ENCODE measurements at regions not wholly inside any gene's neighbourhood (a gene's known extent, or its start where the extent isn't known, plus 50 kb on each side); places are given as distances from the start of the nearest gene placed in this dataset.

DNA sequence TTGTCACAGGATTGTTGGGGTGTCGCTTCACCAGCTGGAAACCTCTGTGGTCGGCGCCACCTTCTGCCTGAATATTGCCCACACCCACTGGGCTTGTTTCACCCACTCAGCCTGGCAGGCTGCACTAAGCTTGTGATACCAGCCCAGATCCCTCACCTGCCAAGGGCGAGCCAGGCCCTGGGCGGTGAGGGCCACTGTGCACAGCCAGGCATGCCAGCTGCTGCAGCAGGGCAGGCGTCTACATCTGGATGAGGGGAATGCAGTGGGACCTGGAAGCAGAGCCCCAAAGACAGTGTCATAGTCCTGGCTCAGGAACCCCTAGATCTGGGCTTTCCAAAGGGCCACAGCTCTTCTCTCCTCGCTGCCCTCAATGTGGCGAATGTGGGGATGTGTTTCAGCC lies 1307.5 kb downstream of the GRIK2 start:
- DNase-seq, result no peak

DNA sequence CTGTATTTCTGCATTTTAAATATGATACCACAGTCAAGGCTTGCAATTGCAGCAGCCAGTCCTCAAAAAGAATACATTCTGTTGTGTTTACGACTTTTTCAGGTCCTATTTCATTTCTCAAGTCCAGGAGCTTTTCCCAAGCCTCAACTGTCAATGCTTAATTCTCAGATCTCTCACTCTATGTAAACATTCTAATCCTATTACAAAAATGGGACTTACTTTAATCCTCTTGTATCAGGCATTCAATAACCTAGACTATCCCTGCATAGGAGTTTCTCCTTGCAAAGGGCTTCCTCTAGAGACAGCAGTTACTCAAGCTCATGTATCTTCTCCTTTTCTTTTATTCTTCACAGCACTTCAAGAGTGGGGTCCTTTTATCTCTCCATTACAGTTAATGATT lies 1293.0 kb downstream of the GRIK2 start:
- DNase-seq, result peak; percentile 55 to 89

DNA sequence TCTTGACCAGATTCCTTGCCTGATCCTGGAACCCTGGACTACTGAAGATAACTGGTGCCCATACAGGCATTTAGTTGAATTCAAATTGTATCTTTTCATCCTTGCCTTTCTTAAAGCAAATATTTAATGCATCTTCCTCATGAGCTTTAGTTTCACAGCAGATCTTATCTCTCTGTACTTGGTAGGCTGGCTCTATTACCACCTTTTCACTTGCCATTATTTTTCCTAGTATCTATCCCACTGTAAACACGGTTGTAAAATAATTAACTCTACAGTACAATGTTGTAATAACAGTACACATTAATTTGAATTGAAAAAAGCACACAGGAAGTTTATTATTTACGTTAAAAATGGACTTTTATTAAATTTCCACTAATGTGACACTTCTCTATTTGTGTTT lies 1286.9 kb downstream of the GRIK2 start:
- no peak for DNase-seq

DNA sequence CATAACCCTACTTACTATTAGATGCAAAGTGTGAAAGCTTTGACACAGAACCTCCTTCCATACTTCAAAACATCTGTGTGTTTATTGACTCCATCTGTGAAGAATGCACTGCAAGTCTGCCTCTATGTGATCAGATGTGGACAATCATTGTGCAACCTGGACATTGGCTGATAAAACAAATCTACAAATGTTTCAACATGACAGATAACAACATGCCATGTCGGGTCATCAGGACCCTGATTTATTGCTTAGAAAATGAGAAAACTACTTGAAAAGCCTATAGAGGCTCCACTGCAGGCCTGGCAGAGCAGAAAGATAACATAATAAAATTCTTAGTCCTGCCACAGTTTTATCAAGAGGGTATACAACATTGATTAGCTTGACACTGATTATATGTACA lies 1286.4 kb downstream of the GRIK2 start:
- DNase-seq, result no peak

DNA sequence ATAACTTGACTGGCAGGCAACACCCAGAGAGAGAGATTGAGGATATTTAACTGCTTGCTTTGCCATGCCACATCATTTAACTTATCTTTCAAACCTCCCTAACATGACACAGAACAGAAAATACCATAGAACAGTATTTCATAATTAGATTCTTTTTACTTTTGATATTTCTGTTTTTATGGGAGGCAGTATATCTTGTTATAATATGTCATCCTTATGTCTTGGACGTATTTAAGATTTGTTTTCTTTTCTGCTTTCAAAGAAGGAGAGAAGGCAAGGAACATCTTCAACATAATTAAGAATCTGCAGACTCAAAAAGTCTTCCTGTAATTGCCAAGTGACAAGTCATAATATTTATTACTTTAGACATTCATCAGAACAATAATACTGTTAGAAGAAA lies 1283.7 kb downstream of the GRIK2 start:
- no peak for DNase-seq

DNA sequence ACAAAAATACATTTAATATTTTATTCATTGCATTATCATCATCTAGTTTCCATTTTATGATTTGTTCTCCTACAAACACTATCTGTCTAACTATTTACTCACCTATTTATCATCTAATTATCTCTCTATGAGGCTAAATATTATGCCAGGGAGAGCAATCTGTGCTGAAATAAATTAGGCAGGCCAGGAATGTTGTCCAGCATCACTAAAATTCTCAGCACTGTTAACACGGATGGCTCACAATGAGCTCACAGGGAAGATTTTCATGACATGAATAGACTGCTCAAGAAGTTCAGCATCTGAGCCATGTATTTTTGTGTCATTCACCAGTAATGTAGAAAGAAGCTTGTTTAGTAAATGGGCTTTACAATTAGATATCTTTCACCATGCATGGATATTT lies 1277.2 kb downstream of the GRIK2 start:
- no peak for DNase-seq

DNA sequence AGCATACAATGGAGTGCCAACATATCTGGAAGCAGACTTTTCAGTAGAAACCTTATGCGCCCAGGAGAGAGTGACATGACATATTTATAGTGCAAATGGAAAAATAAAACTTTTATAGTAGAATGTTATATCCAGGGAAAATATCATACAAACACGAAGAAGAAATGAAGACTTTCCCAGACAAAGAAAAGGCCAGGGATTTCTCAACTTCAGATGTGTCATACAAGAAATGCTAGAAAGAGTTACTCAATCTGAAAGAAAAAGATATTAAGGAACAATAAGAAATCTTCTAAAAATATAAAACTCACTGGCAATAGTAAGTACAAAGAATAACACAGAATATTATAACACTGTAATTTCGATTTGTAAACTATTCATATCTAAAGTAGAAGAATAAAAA lies 1269.3 kb downstream of the GRIK2 start:
- no peak for DNase-seq

DNA sequence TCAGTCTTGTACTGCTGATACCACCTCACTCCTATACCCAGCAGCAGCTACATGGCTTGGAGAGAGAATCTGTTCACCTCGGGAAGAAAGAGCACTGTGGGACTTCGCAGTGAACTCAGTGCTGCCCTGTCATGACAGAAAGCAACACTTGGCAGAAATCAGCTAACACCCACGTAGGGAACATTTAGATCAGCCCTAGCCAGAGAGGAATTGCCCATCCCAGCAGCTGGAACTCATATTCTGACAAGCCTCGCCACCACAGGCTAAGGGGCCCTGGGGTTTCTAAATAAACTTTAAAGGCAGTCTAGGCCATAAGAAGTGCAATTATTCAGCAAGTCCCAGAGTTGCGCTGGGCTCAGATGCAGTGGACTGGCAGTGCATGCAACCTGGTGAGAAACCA lies 1266.8 kb downstream of the GRIK2 start:
- DNase-seq, result no peak

DNA sequence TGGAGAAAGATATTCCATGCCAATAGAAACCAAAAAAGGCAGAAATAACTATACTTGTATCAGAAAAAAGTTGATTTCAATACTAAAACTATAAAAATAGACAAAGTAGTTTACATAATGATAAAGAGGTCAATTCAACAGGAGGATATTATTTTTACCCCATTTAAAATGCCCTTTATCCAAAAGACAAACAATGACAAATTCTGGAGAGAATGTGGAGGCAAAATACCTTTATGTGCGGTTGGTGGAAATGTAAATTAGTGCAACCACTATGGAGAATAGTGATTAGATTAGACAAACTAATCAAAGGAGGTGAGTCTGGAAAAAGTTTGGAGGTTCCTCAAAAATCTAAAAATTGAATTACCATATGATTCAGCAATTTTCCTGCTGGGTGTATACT lies 1262.3 kb downstream of the GRIK2 start:
- no peak for DNase-seq

DNA sequence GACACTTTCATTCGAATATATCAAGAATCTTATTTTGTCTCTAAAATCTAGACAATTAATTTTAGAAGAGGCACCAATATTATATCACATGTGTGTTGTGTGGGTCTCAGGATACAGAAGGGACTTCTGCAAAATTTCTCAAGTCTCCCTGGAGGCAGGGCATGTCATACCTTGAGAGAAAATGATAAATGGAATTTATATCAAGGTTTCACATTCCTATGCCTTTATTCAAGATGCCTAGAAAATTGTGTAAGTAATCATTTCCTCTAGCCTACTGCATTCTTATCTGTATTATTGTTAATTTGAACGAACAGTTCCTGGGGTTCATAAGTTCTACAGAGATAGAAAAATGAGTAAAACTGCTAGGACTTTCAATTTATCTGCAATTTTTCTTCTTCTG lies 1247.9 kb downstream of the GRIK2 start:
- DNase-seq, result no peak

DNA sequence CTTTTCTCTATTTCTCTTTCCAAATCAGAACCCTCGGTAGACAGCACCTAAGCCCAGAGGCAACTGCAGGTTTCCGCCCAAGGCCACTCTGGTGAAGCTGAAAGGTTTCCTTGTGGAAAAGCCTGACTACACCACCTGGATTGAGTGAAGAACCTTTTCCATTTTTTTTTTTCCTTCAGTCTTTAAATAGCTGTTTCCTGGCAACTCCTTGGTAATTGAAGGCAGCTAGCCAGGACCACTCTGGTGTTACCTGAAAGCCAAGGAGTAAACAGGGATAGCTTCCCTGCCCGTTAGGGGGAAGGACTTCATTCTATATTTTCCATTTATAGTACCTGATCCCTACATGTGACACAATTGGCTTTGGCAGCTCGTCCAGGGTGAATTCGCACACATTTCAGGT lies 1238.4 kb downstream of the GRIK2 start:
- no peak for DNase-seq

DNA sequence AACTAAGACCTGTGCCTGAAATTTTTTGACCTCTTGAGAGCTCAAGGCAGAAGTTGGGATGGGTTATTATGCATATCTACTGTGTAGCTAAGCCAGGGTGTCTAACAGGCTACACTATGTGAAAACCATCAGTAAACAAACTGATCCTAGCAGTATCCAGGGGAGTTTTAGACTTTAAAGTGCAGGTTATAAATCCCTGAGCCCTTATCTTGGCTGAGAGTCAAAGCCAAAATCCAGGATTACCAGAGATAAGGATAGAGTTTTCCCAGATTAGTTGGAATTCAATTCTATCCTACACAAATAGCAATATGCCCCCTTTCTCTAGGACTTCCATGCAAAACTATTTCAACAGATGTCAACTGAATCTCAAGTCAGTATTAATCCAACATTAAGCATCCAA lies 1229.7 kb downstream of the GRIK2 start:
- DNase-seq, result peak; percentile 89 to 95

DNA sequence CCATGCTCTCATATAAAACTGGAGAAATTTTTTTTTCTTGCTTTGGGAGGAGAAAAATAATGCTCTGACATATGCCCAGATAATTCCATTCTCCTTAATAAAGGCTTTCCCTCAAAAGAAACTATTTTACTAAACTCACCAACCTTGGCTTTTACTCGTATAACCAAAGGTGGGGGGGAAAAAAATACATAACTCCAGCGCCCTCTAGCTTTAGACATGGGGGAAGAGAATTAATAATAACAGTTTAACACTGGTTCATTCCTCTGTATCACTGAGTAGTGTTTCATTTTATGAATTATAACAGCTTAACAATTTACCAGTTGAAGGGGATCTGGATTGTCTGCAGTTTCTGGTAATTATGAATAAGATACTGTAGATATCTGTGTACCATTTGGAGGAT lies 1226.1 kb downstream of the GRIK2 start:
- DNase-seq, result peak; percentile 1 to 42

DNA sequence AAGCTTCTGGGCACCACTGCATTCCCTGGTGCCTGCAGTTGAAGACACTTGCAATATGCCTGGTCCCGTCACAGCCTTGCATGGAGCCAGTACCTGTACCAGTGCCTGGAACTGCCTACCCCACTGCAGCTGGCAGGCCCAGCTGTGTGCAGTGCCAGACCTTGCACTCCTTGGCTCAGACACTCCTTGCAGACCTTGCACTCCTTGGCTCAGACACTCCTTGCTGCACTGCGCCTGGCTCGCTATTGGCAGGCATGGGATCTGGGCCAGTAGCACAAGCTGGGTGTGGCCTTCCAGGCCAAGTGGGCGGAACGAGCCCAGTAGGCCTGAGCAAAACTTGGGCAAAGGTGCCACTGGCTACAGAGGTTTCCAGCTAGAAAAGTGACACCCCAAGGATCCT lies 1189.1 kb downstream of the GRIK2 start:
- DNase-seq, result no peak

DNA sequence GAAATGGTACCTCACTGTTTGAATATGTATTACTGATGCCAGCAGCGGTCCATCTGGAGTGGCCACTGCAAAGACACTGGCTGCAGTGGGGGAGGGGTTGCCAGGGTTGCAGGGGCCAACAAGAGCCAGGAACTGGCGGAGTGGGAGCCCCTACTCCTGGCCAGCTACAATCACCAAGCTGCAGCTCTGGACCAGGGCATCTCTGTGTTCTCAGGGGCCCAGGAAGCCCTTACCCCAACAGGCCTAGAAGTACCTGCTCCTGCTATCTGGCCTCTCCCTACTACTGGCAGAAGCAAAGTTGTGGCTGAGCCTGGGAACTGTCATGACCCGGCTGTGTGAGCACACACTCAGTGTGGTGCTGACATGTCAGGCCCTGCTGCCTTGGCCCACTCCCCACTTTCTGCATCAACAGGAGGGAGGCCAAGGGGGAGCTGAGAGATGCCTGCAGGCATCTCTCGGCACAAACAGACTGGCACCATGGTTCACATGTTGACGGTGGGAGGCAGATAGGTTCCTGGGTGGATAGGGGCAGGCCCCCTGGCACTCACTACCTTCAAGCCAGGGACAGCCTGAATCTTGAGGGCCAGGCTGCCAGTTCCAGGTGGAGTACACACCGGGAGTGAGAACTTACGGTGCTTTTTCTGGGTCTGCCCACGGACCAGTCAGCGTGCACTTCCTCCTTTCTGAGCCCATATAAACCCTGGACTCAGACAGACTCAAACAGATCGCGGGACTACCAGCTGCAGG lies 1188.0 kb downstream of the GRIK2 start:
- DNase-seq, result no peak

DNA sequence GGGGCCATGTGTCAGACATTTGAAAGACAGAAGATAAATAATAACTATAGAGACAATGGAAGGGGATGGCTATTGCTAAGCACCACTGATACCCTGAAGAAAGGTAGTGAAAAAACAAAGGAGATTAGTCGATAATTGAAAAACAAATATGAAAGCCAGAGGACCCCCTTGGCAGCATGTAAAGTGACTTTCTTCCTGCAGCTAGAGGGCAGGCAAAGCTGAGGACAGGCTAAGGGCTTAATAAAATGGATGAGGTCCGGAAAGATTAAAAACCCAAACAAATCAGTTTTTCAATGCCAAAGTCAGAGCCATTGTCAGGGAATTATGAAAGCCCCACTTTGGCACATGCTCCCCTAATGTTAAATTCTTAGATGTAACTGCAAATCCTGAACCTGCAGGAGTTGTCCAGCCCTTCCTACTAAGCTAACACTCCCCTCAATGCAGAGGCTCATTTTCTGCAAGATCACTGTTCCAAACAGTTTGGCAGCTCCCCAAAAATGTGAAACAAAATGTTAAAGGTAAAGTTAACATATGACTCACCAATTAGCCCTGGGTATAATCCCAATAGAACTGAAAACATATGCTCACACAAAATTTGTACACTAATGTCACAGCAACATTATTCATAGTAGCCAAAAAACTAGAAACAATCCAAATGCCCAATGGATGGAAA lies 1177.9 kb downstream of the GRIK2 start:
- DNase-seq, result peak in 1 of 2 experiments; percentile 24

DNA sequence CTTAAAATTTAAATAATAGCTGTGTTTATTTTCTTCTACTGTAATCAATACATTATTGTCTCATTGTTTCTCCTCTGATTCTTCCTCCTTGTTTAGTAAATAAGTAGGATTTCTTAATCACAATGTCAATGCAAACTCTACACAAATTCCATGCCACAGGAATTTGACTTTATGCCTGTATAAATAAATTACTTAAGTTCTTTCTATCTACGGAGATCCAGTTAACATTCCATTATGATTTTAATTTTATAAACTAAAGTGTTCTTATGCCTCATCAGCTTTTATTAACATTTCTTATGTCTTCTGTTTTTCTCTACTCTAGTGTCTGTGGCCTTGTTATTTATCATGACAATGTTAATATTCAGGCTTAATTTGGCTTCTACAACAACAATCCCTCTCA lies 1169.2 kb downstream of the GRIK2 start:
- no peak for DNase-seq

DNA sequence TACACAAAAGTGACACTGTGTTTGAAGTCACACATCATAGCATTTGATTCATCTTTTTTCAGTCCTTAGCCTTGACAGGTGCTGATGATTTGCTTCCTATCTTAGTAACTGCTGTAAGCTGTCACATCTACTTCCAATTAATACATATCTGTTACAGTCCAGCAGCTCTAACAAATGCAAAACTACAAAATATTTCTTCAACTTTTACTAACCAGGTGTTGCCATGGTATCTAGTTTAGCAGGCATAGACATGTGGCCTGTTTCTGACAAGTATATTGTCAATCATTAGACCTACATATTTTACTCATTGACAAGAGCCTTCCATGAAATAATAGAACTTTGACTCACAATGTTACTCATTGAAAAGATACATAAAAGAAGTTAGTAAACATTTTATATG lies 1159.7 kb downstream of the GRIK2 start:
- DNase-seq, result no peak

DNA sequence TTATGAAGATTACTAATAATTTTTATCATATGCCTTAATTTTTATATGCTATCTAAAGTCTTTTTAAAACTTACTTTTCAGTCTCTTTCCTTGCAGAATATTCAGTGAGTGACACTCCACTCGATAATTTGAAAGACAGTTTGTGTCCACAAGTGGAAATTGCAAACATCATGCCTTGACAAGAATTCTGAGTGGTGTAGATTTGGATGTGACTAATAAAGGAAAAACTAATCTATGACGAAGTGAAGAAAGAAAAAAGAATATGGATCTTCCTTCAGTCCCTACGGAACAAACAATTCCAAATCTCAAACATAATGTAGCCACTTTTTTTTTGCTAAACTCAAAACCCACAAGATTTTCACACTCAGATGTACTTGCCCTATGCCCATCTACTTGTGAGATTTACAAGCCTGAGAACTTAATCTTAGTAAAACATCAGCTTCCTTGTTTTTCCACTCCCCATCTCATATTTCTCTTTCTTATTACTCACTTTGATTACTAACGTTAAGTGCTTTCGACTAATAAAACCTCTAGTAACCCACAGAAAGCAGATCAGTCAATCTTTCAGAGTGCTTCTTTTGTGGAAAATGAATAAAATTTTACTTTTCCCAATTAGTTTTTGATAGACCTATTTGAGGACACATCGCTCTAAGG lies 1155.8 kb downstream of the GRIK2 start:
- DNase-seq, result no peak

DNA sequence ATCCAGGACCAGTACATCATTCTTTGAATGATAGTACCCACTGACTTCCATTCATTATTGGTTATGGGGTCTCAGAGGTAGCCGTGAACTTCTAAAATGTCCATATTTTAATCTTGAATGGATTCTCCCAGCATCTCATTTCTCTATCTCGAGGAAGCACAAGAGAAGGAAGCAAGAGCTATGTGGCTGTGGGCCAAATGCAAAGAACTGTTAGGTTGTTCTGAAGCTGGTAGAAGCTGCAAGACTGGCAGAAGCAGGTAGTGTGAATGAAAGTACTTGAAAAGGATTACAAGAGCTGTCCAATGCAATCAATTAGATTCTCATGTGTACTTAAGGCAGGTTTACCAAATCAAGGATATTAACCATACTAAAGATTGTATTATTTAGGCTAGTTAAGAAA lies 1131.8 kb downstream of the GRIK2 start:
- DNase-seq, result peak; percentile 55 to 80

DNA sequence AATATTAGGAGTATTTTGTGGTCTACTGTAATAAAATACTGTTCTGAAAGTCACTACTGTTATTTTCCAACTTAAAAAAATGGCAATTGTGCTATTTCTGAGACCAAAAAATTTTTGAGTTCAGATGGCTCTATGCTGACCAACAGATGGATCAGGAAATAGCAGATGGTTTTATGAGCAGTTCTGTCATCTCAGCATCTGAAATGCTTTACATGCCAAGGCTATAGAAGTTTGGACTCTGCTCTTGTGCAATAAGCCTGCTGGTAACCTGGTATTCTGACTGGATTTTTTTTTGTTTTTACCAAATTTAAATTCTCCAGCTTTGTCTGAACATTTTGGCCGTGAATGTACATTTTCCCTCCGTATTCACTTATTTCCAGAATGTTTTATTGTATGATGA lies 1127.5 kb downstream of the GRIK2 start:
- peak; percentile 31 to 44 for DNase-seq

DNA sequence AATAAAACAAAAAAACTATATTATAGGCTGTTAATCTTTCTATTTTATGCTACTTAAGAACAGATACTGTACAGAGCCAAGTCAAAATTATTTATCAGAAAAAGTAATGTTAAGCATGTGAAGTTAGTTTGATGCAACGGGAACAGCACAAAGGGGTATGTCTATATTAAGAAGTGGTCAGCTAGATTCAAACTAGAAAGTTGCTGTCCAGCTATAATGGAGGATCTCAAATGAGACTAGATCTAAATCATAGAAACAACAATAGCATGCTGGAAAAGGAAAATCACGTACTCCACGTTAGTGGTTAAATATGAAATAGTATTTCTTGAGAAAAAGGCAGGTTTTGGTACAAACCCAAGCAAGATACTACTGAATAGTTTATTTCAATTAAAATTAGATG lies 1124.0 kb downstream of the GRIK2 start:
- no peak for DNase-seq

DNA sequence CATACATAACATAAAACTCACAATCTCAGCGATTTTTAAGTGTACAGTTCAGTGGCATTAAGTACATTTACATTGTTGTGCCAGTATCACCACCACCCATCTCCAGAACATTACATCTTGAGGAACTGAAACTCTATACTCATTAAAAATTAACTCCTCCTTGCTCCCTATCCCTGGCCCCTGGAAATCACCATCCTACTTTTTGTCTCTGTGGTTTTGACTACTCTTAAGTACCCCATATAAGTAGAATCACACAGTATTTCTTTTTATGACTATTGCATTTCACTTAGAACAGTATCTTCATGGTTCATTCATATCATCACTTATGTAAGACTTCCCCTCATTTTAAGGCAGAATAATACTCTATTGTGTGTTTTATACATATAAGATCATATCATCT lies 1108.1 kb downstream of the GRIK2 start:
- no peak for DNase-seq

DNA sequence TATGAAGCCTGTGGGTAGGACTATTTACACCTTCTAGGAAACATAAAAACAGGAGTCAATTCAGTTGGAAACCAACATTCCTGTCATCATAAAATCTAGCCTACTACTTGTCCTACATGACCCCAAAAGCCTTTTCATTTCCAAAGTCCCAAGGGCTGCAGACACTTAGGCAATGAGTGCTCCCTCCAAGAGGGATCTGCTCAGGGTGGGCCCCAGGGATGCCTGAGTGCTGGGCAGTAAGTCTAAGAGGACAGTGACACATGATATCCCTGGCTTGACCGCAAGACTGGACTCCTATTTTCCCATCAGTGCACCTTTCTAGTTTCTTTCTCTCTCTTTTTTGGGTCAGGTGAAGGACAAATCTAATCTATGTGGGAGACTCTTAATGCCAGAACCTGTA lies 1101.3 kb downstream of the GRIK2 start:
- DNase-seq, result no peak
